ENCODE measurements at regions not wholly inside any gene's neighbourhood (a gene's known extent, or its start where the extent isn't known, plus 50 kb on each side); places are given as distances from the start of the nearest gene placed in this dataset.

DNA sequence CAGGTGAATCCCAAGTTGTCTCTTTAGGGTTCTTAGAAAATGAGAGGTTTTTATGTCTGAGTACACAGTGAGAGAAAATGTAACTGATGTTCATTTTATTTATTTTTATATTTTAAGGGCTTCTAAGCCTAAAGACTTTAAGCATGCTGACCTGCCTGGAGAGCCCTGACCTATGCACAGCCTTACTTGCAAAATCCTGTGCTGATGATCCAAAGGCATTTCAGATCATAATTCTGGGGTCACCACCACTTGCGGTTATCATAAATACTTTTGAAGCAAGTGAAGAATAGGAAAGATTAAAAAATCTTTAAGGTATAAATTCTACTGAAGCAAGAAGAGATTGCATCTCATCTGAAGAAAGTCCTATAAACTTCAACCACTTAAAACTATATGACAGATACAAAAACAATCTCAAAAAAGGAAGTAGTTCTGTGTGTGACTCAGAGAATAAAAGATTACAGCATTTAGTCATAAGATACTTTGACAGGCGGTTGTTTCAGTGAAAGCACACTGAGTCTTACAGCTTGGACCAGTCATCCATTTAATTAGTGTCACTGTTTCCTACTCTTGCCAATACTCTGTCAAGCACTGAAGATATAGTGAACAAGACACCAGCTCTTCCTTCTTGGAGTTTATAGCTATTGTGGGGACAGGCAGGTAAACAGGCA lies 245.2 kb upstream of the DIPK2B start:
- H3K4me3 Mint-ChIP-seq = no peak overlapping the region
- Histone ChIP-seq H3T11ph (ENCODE audit: low read length) (no peak overlapping the region), H4K20me1 (ENCODE audit: control insufficient read depth, insufficient read depth, insufficient read length) (no peaks in the 10 kb centered on the region), H3K23me2 (ENCODE audit: insufficient read length, low read depth, low read length, poor library complexity, severe bottlenecking) (no peaks in the 10 kb centered on the region), H2BK20ac (ENCODE audit: low read depth, low read length, poor library complexity, severe bottlenecking) (no peak overlapping the region), H3K18ac (ENCODE audit: insufficient read length, low read depth, low read length) (no peak overlapping the region), H3K4ac (ENCODE audit: low read depth, low read length) (no peak overlapping the region), H2AFZ (ENCODE audit: low read length) (no peak overlapping the region), H3K56ac (ENCODE audit: insufficient read length, low read depth, low read length) (no peak overlapping the region), H2BK120ac (ENCODE audit: low read depth, low read length, poor library complexity, severe bottlenecking) (no peak overlapping the region), H3K14ac (ENCODE audit: insufficient read depth, low read length) (no peak overlapping the region), H2BK15ac (ENCODE audit: low read depth, low read length) (no peak overlapping the region), H3K9ac (ENCODE audit: extremely low read depth, insufficient read length, low read length) (no peak overlapping the region), H3K23ac (ENCODE audit: insufficient read length, low read depth, low read length) (no peak overlapping the region), H3K4me2 (ENCODE audit: insufficient read depth, insufficient read length, low read length) (no peak overlapping the region), H3K27ac (ENCODE audit: insufficient read length, low read depth, low read length) (no peak overlapping the region), H2AK5ac (ENCODE audit: insufficient read length, low read length) (no peak overlapping the region), H3K79me1 (ENCODE audit: insufficient read depth, low read depth, low read length, poor library complexity, severe bottlenecking) (no peaks in the 10 kb centered on the region), H3K27me3 (ENCODE audit: insufficient read depth, low read length) (no peaks in the 10 kb centered on the region), H3K9me3 (ENCODE audit: control insufficient read depth, low read depth, low read length) (peaks cover 4% of the 10 kb centered on the region), H4K91ac (ENCODE audit: insufficient read length, low read depth, low read length) (no peak overlapping the region), H2BK5ac (ENCODE audit: insufficient read length, low read length) (no peak overlapping the region), H2BK12ac (ENCODE audit: insufficient read length, low read depth, low read length) (no peak overlapping the region), H3K4me1 (ENCODE audit: insufficient read depth, low read length) (no peaks in the 10 kb centered on the region), H4K5ac (ENCODE audit: insufficient read length, low read depth, low read length) (no peak overlapping the region), H4K8ac (replicated peaks; ENCODE audit: insufficient read length, low read depth, low read length) (no peak overlapping the region), H3K79me2 (ENCODE audit: insufficient read depth, low read length) (no peaks in the 10 kb centered on the region)
- peaks cover 2% of the 10 kb centered on the region; the same call in 1 of the 2 replicates for H3K27me3 Mint-ChIP-seq (ENCODE audit: low read depth)
- no peaks in the 10 kb centered on the region; a peak in 3 of 7 replicates for H3K36me3 Mint-ChIP-seq (ENCODE audit: insufficient read depth in 1 of 3, low read depth in 3 of 3)
- H3K4me1 Mint-ChIP-seq = peaks cover 0 to 5% of the 10 kb centered on the region in 2 experiments; a peak in 2 of 4 replicates
- TF ChIP-seq, protein P1, sequence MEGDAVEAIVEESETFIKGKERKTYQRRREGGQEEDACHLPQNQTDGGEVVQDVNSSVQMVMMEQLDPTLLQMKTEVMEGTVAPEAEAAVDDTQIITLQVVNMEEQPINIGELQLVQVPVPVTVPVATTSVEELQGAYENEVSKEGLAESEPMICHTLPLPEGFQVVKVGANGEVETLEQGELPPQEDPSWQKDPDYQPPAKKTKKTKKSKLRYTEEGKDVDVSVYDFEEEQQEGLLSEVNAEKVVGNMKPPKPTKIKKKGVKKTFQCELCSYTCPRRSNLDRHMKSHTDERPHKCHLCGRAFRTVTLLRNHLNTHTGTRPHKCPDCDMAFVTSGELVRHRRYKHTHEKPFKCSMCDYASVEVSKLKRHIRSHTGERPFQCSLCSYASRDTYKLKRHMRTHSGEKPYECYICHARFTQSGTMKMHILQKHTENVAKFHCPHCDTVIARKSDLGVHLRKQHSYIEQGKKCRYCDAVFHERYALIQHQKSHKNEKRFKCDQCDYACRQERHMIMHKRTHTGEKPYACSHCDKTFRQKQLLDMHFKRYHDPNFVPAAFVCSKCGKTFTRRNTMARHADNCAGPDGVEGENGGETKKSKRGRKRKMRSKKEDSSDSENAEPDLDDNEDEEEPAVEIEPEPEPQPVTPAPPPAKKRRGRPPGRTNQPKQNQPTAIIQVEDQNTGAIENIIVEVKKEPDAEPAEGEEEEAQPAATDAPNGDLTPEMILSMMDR (conservative IDR thresholded peaks at IDR 0.05) = no peak
- no CpG with 5 or more reads among the region's 2 CpGs for WGBS (ENCODE audit: extremely low coverage, insufficient read length, low lambda C conversion rate)
- DNase-seq = no peak
- H3K27ac Mint-ChIP-seq = no peak overlapping the region
- peaks cover 66 to 67% of the 10 kb centered on the region in 2 experiments for H3K9me3 Mint-ChIP-seq
